GM21717 (cell line): ENCODE measurements at regions not wholly inside any gene's neighbourhood (a gene's known extent, or its start where the extent isn't known, plus 50 kb on each side); places are given as distances from the start of the nearest gene placed in this dataset.
"Not testable (repeated sequence)": the region's sequence is repeated elsewhere in the genome, so short reads cannot be mapped to it uniquely, and the experiment has no call there.

Source experiments
- ATAC-seq: cut with Tn5 transposase; IDR thresholded peaks from one replicate; pipeline ENCODE4 v1.9.1; 2021; ENCODE audit warnings: mild to moderate bottlenecking, moderate library complexity; ENCODE audit not compliant: unreplicated experiment

DNA sequence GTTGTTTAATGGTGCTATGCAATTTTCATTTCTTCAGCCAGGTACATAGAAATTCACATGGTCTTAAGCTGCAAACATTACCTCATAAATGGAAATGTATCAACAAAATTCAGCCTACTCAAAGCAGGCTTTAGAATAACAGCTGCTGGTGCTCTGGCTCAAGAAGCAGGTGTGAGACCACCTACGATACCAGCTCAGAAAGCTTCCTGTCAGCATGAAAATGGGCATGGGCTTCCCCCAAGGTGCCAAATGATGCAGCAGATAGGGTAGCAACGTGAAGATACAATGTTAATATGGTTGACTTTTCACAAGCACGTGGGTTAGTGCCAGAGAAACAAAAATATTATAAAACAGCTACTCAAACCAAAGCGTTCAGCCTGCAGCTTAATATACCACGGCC lies 343.4 kb upstream of the PRICKLE1 start:
- no peak for ATAC-seq

DNA sequence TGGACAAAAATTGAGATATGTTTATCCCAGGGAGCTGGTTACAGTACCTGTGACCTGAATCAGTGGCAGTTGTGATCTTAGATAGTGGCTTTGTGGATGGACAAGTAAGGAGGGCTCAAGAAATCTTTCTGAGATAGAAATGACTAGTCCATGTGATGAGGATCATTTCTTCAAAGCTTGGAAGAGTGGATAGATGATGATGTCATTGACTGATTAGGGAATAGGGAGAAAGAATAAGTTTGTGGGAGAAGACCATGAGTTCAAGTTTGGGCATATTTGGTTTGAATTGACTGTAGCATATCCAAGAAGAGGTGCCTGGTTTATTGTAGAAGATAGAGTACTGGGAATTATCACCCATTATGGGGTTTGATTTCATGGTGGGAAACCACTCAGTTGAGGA lies 336.7 kb upstream of the PRICKLE1 start:
- ATAC-seq: no peak

DNA sequence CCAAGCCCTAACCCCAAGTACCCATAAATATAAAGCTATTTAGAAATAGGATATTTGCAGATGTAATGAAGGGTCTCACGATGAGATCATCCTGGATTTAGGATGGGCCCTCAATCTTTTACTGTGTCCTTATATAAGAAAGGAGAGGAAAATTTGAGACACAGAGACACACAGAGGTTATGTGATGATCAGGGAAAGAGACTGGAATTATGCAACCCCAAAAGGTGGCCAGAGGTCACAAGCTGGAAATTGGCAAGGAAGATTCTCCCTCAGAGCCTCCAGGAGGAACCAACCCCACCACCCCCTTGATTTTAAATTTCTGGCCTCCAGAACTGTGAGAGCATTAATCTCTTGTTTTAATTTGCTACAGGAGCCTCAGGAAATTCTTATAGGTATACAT lies 334.9 kb upstream of the PRICKLE1 start:
- ATAC-seq: no peak

DNA sequence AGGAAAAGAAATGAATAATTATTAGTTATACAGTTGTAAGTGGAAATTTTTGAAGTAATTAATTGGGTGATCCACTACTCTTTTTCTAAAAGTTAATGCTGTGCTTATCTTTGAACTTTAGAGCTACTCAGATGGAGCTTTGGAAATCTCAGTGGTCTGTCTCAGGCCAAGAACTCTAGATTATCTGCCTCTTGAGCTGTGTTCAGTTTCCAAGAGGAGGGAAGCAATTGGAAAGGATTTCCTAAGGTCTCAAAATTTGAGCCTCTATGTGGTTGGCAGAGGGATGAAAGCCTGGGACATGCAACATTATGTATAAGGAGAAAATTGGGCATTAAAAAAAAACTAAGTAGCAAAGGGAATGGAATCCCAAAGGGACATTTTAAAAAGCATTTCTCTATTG lies 334.0 kb upstream of the PRICKLE1 start:
- no peak for ATAC-seq

DNA sequence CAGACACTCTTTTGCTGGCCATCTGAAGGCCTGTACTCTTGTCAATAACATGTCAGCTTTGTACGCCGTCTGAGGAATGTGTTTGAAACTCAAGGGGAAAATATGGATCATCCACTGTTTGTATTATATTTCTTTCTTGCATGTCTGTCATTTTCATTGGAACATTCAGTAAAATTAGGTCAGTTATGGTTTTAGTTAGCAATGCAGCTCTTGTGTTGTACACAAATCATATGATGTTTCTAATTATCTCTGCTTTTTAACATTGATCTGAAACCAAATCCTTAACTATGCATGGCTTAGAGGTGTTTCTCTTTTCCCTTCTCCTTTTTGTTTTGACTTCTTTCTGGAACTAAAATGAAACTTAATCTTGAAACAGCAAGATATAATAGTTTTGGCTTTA lies 333.6 kb upstream of the PRICKLE1 start:
- no peak for ATAC-seq

DNA sequence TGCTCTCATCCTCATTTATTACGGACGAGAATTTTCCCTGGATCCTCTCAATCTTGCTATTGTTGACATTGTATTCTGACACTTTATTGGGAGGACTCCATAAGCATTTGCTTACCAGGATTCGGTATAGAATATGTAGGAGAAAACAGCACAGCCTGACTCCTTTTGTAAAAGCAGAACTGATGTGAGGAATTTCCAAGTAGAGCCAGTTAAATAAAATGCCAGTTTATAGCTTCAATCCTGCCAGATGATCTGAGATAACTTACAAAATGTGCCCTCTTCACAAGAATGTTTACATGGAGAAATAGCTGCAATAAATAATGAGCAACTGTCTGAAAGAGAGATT lies 332.9 kb upstream of the PRICKLE1 start:
- ATAC-seq: no peak

DNA sequence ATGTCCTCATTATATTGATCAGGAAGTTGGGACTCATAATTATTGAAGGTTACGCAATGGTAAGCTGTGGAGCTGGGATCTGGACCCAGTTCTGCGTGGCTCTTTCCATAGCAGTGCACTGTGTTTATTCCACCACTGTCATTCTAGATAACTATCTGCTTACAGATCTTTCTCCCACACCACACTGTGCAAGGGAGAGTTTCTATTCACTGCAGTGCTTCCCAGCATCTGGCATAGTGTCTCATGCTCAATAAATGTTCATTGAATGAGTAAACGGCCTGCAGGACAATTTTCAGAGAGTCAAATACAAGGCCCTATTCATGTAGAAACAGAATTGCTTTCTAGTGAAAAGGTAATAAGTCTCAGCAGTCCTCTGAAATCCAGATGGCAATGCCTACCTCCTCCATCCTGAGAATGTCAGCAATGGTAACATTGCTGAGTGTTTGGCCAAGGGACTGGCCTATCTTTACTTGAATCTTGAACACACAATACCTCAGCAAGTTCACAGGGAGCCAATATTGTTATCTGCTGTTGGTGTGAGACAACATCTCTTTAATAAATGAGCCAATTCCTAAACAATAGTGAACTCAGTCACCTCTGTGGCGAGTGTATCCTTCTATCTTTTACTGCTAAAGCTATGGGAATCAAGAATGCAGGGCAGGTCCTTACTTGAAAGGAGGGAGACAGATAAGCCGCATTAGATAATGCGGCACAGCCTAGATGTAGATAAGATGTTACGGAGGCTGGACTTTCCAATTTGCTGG lies 332.4 kb upstream of the PRICKLE1 start:
- no peak for ATAC-seq

DNA sequence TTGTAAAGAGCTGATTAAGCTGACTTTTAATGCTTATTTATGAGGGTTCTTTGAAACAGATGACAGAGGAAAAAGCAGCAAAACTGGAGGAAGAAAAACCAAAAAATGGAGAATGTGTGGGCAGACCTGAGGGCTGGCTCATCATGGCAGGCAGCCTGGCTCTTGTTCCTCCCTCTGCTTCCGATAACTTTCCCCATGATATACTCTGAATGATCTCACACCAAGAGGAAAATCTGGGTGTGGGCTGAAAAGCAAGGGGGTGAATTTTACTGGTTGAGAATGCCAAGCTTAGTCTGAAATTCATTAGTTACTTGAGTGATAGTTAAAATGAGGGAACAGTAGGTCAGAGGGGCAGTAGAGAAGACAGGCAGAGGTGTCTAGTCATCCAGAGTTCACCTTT lies 330.1 kb upstream of the PRICKLE1 start:
- no peak for ATAC-seq

DNA sequence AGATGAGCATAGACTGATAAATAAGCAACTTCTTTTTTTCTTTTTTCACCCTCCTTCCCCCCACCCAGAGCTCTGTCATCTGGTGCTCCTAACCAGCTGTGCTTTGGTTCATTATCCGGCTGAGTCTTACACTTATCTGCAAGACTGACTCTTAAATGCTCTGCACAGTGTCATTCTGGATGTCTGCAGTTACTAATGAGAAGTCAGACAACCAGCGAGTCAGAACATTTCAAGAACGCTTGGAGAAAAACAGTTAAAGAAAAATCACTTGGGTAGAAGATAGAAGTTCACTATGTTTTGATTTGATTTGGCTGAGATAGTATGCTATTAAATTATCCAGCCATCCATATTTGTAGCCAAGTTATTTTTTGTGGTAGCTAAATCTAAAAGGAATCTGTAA lies 328.9 kb upstream of the PRICKLE1 start:
- ATAC-seq: no peak

DNA sequence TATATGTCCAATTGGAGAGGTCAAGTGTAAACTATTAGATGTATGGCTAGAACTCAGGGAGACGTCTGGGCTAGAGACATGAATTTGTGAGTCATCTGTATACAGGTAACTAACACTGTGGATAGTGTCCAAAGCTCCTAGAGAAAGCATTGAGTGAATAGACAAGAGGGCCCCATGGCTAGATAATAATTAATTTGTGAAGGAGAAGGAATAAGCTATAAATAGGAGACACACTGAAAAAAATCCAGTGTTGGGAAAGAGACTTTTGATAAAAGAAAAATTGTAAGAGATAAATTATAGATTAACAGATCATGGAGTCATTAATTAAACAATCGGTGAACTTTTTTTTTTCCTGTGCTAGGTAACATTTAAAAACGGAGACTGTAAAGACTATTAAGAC lies 326.6 kb upstream of the PRICKLE1 start:
- no peak for ATAC-seq

DNA sequence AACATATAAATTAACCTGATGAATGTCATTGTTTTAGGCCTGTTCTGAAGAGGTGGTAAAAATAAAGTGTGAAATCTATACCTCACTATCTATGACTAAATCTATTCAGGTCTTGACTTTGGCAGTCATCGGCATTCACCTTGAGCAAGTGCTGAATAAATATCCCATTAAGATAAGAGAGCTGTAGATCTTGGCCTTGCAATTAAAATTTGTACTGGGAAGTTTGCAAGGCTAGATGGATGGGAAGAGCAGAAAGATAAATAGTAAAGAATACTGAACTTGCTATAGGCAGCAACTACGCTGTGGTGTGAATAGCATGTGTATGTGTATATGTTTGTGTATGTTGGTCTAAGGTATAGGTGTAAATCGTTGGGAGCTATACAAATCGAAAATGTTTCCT lies 325.9 kb upstream of the PRICKLE1 start:
- no peak for ATAC-seq

DNA sequence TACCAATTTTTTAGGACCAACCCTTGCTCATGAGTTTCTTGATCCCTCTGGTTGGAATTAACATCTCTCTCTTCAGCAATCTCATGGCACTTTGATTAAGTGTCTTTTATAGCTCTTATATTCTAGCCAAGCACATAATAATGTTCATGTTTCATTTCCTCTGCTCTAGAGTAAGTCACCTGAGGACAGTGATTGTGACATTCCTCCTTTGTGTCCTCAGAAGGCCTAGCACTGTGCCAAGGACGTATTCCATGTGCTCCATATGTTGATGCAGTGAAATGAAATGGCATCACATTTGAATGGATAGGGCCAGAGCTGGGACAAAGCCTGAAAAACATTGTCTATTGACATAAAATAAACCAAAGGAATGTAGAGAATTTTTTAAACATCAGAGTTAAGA lies 322.8 kb upstream of the PRICKLE1 start:
- no peak for ATAC-seq

DNA sequence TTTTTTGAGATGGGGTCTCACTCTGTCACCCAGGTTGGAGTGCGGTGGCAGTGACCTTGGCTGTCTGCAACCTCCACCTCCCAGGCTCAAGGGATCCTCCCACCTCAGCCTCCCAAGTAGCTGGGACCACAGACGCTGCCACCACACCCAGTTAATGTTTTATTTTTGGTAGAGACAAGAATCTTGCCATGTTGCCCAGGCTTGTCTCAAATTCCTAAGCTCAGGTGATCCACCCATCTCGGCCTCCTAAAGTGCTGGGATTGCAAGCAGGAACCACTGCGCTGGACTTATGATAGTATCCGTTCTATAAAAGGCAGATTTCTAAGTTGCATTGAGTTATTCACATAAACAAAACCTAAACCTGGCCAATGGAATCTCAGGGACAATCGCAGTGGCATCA lies 321.1 kb upstream of the PRICKLE1 start:
- no peak for ATAC-seq

DNA sequence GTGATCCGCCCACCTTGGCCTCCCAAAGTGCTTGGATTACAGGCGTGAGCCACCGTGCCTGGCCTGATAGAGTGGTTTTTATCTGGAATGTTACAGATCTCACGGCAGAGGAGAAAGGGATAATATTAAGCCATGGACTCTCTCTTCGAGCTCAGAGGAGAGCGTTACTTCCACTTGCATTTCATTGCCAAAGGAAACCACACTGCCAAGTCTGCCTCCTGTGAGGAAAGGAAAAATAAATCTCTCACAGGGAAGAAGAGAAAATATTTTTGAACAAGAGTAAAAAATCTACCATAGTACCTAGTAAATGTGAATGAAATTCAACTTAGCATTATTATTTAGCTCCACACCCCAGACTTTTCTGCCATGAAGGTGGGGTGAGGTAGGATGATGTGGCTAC lies 319.2 kb upstream of the PRICKLE1 start:
- no peak for ATAC-seq

DNA sequence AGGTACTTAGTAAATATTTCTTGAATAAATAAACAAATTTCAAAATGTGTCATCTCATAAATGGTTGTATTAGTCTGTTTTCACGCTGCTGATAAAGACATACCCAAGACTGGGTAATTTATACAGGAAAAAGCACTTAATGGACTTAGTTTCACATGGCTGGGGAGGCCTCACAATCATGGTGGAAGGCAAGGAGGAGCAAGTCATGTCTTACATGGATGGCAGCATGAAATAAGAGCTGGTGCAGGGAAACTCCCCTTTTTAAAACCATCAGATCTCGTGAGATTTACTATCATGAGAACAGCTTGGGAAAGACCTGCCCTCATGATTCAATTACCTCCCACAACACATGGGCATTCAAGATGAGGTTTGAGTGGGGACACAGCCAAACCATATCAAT lies 317.3 kb upstream of the PRICKLE1 start:
- not testable (repeated sequence) for ATAC-seq

DNA sequence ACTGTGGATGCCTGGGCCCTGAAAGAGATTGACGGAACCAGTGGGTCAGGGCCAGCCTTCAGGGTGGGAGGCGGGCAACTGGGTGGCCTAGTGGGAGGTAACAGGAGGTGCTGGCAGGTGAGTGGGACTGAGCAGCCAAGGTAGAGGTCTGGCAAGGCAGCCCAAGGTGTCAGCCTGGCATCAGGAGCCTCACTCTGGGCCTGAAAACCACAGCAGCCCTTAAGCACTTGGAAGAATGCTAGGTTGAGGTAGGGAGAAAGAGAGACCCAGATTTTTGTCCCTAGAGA lies 315.8 kb upstream of the PRICKLE1 start:
- no peak for ATAC-seq

DNA sequence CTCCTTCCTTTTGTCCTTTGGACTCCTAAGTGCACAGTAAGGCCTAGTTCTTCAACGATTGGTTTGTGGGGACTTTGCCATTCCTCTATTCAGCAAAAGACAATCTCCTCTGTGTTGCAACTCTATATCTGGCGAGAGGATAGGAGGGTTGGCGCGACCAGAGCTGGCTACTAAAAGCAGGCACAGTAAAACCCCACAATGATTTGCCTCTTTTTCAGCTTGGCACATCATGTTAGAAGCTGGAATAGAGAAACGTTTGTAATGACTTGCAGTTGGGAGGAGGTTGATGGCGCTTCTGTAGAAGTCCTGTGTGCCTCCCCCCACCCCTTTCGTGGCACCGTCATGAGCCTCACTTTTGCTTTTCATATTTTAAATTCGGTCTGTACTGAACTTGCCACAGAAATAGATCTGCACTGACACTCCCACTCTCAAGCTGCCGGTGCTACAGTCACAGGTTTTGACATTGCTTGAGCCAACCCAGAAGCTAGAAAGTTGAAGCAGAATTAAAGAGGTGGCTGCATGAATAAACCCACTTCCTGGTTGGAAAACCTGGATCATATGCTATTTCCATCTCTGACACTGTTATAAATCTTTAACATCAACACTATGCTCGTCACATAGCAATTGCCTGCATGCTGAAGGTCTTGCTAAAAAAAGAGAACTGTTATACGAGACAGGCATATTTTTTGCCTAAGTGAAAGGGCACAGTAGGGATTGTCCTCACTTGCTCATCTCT lies 315.3 kb upstream of the PRICKLE1 start:
- no peak for ATAC-seq

DNA sequence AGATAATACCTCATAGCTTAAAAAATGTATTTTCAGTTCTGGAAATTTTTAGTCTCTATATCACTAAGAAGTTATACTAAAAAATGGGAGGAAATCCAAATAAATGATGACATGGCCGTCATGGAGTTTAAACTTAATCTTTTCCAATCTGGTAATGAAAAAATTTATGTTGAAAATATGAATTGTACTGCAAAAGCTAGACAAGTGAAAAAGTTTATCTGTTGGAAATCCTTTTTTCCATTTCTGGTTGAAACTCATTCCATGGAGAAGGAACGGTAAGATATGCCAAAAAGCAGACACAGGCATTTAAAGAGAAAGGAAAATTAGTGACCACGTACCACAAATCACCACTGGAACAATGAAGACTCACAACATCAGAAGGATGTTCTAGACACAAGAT lies 314.2 kb upstream of the PRICKLE1 start:
- no peak for ATAC-seq

DNA sequence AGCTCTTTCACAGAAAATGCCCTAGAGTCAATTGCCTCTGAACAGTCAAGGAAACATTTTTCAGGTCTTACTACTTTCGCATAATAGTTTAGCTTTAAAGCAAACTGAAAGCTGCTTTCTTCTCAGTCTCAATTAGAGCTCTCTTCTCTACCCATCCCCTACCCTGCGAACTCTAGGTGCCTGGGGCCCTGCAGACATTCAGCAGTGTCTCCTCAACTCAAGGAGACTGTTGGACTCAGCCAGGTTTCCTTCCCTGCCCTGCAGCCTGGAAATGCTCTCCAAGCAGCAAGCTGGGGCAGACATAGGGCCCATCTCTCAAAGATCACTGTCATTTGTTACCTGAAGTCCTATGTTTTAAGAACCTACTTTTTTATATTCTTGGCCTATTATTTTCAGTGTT lies 312.5 kb upstream of the PRICKLE1 start:
- ATAC-seq: no peak

DNA sequence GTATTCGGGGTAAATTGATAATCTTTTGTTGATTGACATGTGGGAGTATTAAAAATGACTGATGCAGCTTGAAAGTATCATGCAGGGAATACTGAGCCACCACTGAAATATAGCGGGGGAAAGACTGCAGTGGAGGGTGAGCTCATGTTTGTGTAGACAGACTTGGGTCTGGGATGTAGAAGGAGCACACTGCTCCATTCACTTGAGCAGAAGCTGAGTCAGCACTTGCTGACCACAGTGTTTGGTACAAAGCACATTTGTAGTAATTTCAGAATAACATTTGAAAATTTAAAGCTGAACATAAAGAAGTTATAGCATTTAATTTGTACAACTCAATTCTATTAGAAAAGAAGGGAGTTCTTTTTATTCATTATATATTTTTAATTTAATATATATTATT lies 304.3 kb upstream of the PRICKLE1 start:
- no peak for ATAC-seq

DNA sequence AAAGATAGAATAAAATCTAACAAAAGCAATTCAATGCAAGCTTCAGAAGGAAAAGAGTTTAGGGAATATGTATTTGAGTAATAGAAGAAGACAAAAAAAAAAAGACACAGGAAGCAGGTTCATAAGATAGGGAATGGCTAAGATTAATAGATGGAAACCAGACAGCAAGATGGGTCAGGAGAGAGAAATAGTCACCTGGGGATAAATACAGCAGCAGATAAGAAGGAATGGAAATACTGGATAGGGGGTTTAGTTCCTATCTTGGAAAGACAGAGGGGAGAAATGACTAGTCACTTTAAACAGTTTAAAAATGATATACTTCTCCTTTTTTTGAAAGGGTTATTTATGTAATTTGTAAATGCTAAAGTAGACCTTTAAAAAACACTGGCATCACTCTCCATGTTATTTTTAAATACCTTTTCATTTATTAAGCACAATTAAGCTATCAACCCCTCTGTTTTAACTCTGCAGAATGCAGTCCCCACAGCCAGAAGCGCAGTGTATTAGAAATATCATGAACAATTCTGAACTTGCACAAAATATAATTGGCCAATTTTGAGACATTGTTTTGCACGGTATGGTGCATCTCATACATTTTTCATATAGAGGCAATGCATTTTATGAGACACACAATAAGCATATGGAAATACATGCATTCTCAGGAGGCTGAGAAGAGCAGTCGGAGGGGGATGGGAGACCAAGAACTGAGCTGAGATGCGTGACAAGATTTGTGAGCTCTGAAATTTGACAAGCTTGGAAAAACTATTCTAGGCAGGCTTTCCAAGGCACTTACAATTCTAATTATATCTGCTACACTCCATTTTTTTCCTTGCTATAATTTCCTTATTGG lies 303.4 kb upstream of the PRICKLE1 start:
- no peak for ATAC-seq

DNA sequence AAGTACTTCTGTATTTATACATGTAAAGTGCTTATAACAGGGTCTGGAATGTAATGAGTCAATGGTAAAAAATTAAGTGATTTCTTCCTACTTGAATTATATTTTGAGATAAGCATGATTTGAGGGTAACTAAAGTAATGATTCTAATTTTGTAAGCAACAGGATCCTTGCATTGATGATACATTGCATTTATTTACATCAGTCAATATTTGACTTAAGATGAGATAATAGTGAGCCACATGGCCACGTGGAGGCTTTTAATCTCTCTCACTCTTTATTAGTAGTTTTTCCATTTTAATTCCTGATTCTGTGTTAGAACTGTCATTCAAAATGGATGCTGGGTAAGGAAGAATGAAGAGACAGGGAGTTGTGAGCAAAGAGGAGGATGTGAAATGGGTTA lies 298.1 kb upstream of the PRICKLE1 start:
- no peak for ATAC-seq
